ENCODE measurements at regions not wholly inside any gene's neighbourhood (a gene's known extent, or its start where the extent isn't known, plus 50 kb on each side); places are given as distances from the start of the nearest gene placed in this dataset.

GRCh38 chr13:80787604-80788003 lies 446.7 kb upstream of the SPRY2 start:
- no peak for TF ChIP-seq CTCF (IDR thresholded peaks at IDR 0.05; ENCODE audit: extremely low read depth, insufficient read depth, missing control alignments)
- DNase-seq (ENCODE audit: low spot score) = no peak
- in situ Hi-C loops (cut with MboI; ENCODE audit: low pct_unique_long_range_greater_than_20kb, low sequenced_read_pairs, unreplicated experiment) = no loop called here

GRCh38 chr13:80783926-80784565 lies 443.1 kb upstream of the SPRY2 start:
- DNase-seq (ENCODE audit: low spot score) = no peak
- in situ Hi-C loops (cut with MboI; ENCODE audit: low pct_unique_long_range_greater_than_20kb, low sequenced_read_pairs, unreplicated experiment) = no loop called here
- TF ChIP-seq CTCF (IDR thresholded peaks at IDR 0.05; ENCODE audit: extremely low read depth, insufficient read depth, missing control alignments) = no peak

GRCh38 chr13:80782441-80782840 lies 441.5 kb upstream of the SPRY2 start:
- no peak for TF ChIP-seq CTCF (IDR thresholded peaks at IDR 0.05; ENCODE audit: extremely low read depth, insufficient read depth, missing control alignments)
- in situ Hi-C loops (cut with MboI; ENCODE audit: low pct_unique_long_range_greater_than_20kb, low sequenced_read_pairs, unreplicated experiment) = no loop called here
- DNase-seq (ENCODE audit: low spot score) = no peak

- in situ Hi-C loops (cut with MboI; ENCODE audit: low pct_unique_long_range_greater_than_20kb, low sequenced_read_pairs, unreplicated experiment) = no loop called here
- TF ChIP-seq CTCF (IDR thresholded peaks at IDR 0.05; ENCODE audit: extremely low read depth, insufficient read depth, missing control alignments) = no peak
- DNase-seq (ENCODE audit: low spot score) = no peak
Measured at GRCh38 chr13:80778297-80778696, 437.4 kb upstream of the SPRY2 start.

GRCh38 chr13:80757694-80758093 lies 416.8 kb upstream of the SPRY2 start:
- no peak for TF ChIP-seq CTCF (IDR thresholded peaks at IDR 0.05; ENCODE audit: extremely low read depth, insufficient read depth, missing control alignments)
- in situ Hi-C loops (cut with MboI; ENCODE audit: low pct_unique_long_range_greater_than_20kb, low sequenced_read_pairs, unreplicated experiment) = no loop called here
- no peak for DNase-seq (ENCODE audit: low spot score)

- in situ Hi-C loops (cut with MboI; ENCODE audit: low pct_unique_long_range_greater_than_20kb, low sequenced_read_pairs, unreplicated experiment) = no loop called here
- TF ChIP-seq CTCF (IDR thresholded peaks at IDR 0.05; ENCODE audit: extremely low read depth, insufficient read depth, missing control alignments) = no peak
- DNase-seq (ENCODE audit: low spot score) = no peak
Measured at GRCh38 chr13:80755910-80756309, 415.0 kb upstream of the SPRY2 start.
